Neural progenitor cell (in vitro differentiated cells): ENCODE measurements at regions not wholly inside any gene's neighbourhood (a gene's known extent, or its start where the extent isn't known, plus 50 kb on each side); places are given as distances from the start of the nearest gene placed in this dataset.

Source experiments
- DNase-seq: peaks from one replicate; pipeline ENCODE4 v3.0.0-alpha.2; 2016; ENCODE audit warnings: low spot score
- H2AFZ ChIP-seq: fragments of 200-600 bp; sonication (generic); replicated peaks from 2 replicates; pipeline ENCODE4 v1.6.1; 2016; ENCODE audit warnings: antibody characterized with exemption
- H3F3A ChIP-seq: fragments of 200-600 bp; sonication (generic); 2 replicates; pipeline ENCODE4 v1.6.1; 2016; ENCODE audit warnings: antibody characterized with exemption, low read depth
- H3K27ac ChIP-seq: fragments of 200-600 bp; sonication (generic); 2 replicates; pipeline ENCODE4 v1.5.1; 2016; ENCODE audit warnings: mild to moderate bottlenecking
- H3K27me3 ChIP-seq: fragments of 200-600 bp; sonication (generic); 2 replicates; pipeline ENCODE4 v1.6.1; 2016; ENCODE audit warnings: mild to moderate bottlenecking, moderate library complexity
- H3K36me3 ChIP-seq: fragments of 200-600 bp; sonication (generic); 2 replicates; pipeline ENCODE4 v1.5.1; 2016
- H3K4me1 ChIP-seq: fragments of 200-600 bp; sonication (generic); 2 replicates; pipeline ENCODE4 v1.6.1; 2016; ENCODE audit warnings: mixed run types
- H3K4me2 ChIP-seq: fragments of 200-600 bp; sonication (generic); 2 replicates; pipeline ENCODE4 v1.6.1; 2016
- H3K4me3 ChIP-seq: fragments of 200-600 bp; sonication (generic); 2 replicates; pipeline ENCODE4 v1.5.1; 2016
- H3K79me2 ChIP-seq: fragments of 200-600 bp; sonication (generic); 2 replicates; pipeline ENCODE4 v1.6.1; 2016; ENCODE audit warnings: low read depth
- H3K9ac ChIP-seq: fragments of 200-600 bp; sonication (generic); 2 replicates; pipeline ENCODE4 v1.6.1; 2016
- H3K9me3 ChIP-seq: fragments of 200-600 bp; sonication (generic); 2 replicates; pipeline ENCODE4 v1.5.1; 2016; ENCODE audit warnings: low read depth
- H4K20me1 ChIP-seq: fragments of 200-600 bp; sonication (generic); 2 replicates; pipeline ENCODE4 v1.6.1; 2016; ENCODE audit warnings: low read depth
- H3K27ac Mint-ChIP-seq: 3 replicates; pipeline ENCODE4 v1.8.0; 2021; ENCODE audit warnings: mixed read lengths
- H3K27me3 Mint-ChIP-seq: 2 replicates; pipeline ENCODE4 v1.8.0; 2022; ENCODE audit warnings: low read depth, mild to moderate bottlenecking, inconsistent platforms, moderate library complexity, mixed read lengths; ENCODE audit not compliant: insufficient read depth
- H3K36me3 Mint-ChIP-seq: 3 replicates; pipeline ENCODE4 v1.8.0; 2021; ENCODE audit warnings: mixed read lengths
- H3K4me1 Mint-ChIP-seq: 3 replicates; pipeline ENCODE4 v1.8.0; 2021; ENCODE audit warnings: mixed read lengths
- H3K4me3 Mint-ChIP-seq: 3 replicates; pipeline ENCODE4 v1.8.0; 2021; ENCODE audit warnings: mild to moderate bottlenecking, moderate library complexity, mixed read lengths
- H3K9me3 Mint-ChIP-seq: 3 replicates; pipeline ENCODE4 v1.8.0; 2020; ENCODE audit warnings: mixed read lengths
- EZH2 ChIP-seq: fragments of 200-600 bp; sonication (generic); IDR thresholded peaks from 2 replicates; pipeline ENCODE4 v1.6.1; 2017; ENCODE audit warnings: antibody characterized with exemption, mild to moderate bottlenecking, moderate library complexity
- EZH2phosphoT487 ChIP-seq: fragments of 200-600 bp; sonication (generic); IDR thresholded peaks from 2 replicates; pipeline ENCODE4 v1.6.1; 2017; ENCODE audit warnings: antibody characterized with exemption
- TF ChIP-seq, protein P1 (sequence below): fragments of 200-600 bp; sonication (generic); IDR thresholded peaks from 2 replicates; pipeline ENCODE4 v1.5.1; 2017; ENCODE audit warnings: antibody characterized with exemption, mild to moderate bottlenecking

DNA sequence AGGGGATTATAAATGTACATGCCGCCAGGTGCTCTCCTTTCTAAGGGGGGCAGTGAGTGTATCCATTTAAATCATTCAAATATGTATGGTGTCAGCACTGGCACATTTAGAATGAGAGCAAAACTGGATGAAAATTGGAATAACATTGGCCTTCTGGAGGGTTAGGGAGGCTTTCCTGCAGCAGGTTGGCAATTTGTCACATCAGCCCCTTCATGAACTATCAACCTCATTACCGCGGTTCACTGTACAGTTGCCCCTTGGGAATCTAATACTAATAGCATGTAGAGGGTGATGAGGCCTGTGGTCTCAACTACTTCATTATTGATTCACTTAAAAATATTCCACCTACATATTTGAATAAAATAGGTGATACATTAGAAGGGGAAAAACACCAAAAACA is 117.9 kb downstream of the PDHA2 start:
- Histone ChIP-seq H3K27ac (no peak overlapping the region), H3K4me2 (no peak overlapping the region), H3K4me1 (no peaks in the 10 kb centered on the region), H2AFZ (no peak overlapping the region), H3K36me3 (no peaks in the 10 kb centered on the region), H3K79me2 (no peaks in the 10 kb centered on the region), H3F3A (no peaks in the 10 kb centered on the region), H3K27me3 (no peaks in the 10 kb centered on the region), H3K9me3 (no peaks in the 10 kb centered on the region), H4K20me1 (no peaks in the 10 kb centered on the region), H3K4me3 (no peak overlapping the region), H3K9ac (no peak overlapping the region)
- peaks cover 6% of the 10 kb centered on the region for H3K27me3 Mint-ChIP-seq
- no peak for DNase-seq
- H3K4me1 Mint-ChIP-seq = peaks cover 8% of the 10 kb centered on the region
- H3K9me3 Mint-ChIP-seq = peaks cover 9% of the 10 kb centered on the region
- H3K27ac Mint-ChIP-seq = no peak overlapping the region
- H3K4me3 Mint-ChIP-seq = no peak overlapping the region
- TF ChIP-seq, protein P1, sequence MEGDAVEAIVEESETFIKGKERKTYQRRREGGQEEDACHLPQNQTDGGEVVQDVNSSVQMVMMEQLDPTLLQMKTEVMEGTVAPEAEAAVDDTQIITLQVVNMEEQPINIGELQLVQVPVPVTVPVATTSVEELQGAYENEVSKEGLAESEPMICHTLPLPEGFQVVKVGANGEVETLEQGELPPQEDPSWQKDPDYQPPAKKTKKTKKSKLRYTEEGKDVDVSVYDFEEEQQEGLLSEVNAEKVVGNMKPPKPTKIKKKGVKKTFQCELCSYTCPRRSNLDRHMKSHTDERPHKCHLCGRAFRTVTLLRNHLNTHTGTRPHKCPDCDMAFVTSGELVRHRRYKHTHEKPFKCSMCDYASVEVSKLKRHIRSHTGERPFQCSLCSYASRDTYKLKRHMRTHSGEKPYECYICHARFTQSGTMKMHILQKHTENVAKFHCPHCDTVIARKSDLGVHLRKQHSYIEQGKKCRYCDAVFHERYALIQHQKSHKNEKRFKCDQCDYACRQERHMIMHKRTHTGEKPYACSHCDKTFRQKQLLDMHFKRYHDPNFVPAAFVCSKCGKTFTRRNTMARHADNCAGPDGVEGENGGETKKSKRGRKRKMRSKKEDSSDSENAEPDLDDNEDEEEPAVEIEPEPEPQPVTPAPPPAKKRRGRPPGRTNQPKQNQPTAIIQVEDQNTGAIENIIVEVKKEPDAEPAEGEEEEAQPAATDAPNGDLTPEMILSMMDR = no peak
- TF ChIP-seq EZH2phosphoT487 (no peak), EZH2 (no peak)
- H3K36me3 Mint-ChIP-seq = no peaks in the 10 kb centered on the region

DNA sequence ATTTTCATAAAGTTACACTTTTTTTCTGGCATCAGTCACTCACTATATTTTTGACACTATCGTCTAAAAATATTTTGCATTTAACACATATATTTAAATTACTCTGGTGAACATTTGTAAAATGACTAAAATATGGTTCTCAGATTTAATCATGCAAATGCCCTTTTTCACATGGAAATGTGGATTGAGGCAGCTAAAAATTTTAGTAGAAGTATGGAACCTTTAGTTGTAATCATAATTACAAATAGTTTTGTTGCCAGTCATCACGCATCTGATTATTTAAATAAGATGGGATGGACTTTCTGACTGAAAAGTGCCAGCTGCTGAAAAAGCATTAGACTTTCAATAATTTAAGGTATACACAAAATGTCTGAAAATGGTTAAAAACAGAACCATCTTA is 119.3 kb downstream of the PDHA2 start:
- no peak overlapping the region for H3K4me2 ChIP-seq
- no peak overlapping the region for H3K9ac ChIP-seq
- H3K4me1 ChIP-seq = no peaks in the 10 kb centered on the region
- no peaks in the 10 kb centered on the region for H4K20me1 ChIP-seq
- Mint-ChIP-seq H3K27ac (no peak overlapping the region), H3K4me1 (peaks cover 8% of the 10 kb centered on the region), H3K9me3 (peaks cover under 1% of the 10 kb centered on the region), H3K4me3 (no peak overlapping the region), H3K27me3 (peaks cover 4% of the 10 kb centered on the region), H3K36me3 (no peaks in the 10 kb centered on the region)
- no peaks in the 10 kb centered on the region for H3F3A ChIP-seq
- H3K9me3 ChIP-seq = no peaks in the 10 kb centered on the region
- no peak overlapping the region for H2AFZ ChIP-seq
- H3K4me3 ChIP-seq = no peak overlapping the region
- H3K27ac ChIP-seq = no peak overlapping the region
- no peak for DNase-seq
- no peaks in the 10 kb centered on the region for H3K27me3 ChIP-seq
- TF ChIP-seq EZH2 (no peak), EZH2phosphoT487 (no peak)
- TF ChIP-seq, protein P1 = no peak
- no peaks in the 10 kb centered on the region for H3K36me3 ChIP-seq
- H3K79me2 ChIP-seq = no peaks in the 10 kb centered on the region

DNA sequence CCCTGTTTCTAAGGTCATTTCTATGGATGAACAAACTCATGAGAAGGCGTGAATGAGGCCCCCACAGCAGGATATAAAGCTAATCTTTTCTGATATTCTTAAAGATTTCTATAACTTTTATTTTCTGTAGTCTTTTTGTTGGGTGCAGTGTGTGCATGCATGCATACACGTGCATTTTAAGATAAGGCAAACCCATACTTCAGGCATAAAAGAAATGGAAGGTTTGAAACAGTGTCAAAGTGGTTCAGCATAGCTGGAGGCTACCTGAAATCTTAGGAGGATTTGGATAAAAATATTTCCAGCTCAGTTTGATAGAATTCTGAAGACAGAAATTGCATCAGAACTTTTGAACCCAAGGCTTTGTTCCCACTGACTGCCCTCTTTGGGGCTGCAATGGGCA is 119.7 kb downstream of the PDHA2 start:
- Mint-ChIP-seq H3K4me3 (no peak overlapping the region), H3K36me3 (no peaks in the 10 kb centered on the region), H3K9me3 (no peaks in the 10 kb centered on the region), H3K4me1 (peaks cover 8% of the 10 kb centered on the region), H3K27me3 (peaks cover 2% of the 10 kb centered on the region), H3K27ac (no peak overlapping the region)
- no peak overlapping the region for H2AFZ ChIP-seq
- no peaks in the 10 kb centered on the region for H3K9me3 ChIP-seq
- H3K27ac ChIP-seq = no peak overlapping the region
- H3F3A ChIP-seq = no peaks in the 10 kb centered on the region
- H3K36me3 ChIP-seq = no peaks in the 10 kb centered on the region
- no peaks in the 10 kb centered on the region for H3K79me2 ChIP-seq
- no peak for TF ChIP-seq EZH2
- no peak for TF ChIP-seq EZH2phosphoT487
- TF ChIP-seq, protein P1 = no peak
- H3K4me3 ChIP-seq = no peak overlapping the region
- no peaks in the 10 kb centered on the region for H4K20me1 ChIP-seq
- H3K9ac ChIP-seq = no peak overlapping the region
- H3K4me1 ChIP-seq = no peaks in the 10 kb centered on the region
- no peak for DNase-seq
- H3K27me3 ChIP-seq = no peaks in the 10 kb centered on the region
- H3K4me2 ChIP-seq = no peak overlapping the region

DNA sequence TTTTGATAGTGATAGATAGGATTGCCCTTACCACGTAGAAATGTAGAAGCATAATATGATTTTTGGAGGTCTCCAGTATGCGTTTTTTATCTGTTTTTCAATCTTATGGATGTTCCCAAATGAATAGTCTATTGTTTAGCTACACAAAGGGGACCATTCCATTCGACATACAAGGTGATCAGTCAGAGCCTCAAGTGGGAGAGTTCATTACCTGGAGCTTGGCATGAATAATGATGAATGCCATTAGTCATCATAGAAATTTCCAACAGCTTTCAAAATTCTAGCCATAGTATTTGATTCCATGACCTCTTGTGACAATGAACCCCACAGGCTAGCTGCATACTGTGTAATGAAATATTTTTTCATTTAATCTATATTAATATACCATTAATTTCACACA is 123.6 kb downstream of the PDHA2 start:
- no peaks in the 10 kb centered on the region for H3K36me3 ChIP-seq
- DNase-seq = no peak
- peaks cover 5% of the 10 kb centered on the region for H3K4me1 Mint-ChIP-seq
- no peak overlapping the region for H3K27ac ChIP-seq
- no peak overlapping the region for H3K27ac Mint-ChIP-seq
- H3K4me3 ChIP-seq = no peak overlapping the region
- H3K9me3 ChIP-seq = no peaks in the 10 kb centered on the region
- H3K4me2 ChIP-seq = no peak overlapping the region
- H3K27me3 Mint-ChIP-seq = no peaks in the 10 kb centered on the region
- no peak for TF ChIP-seq EZH2phosphoT487
- TF ChIP-seq EZH2 = no peak
- TF ChIP-seq, protein P1 = no peak
- H2AFZ ChIP-seq = no peak overlapping the region
- H3K4me1 ChIP-seq = no peaks in the 10 kb centered on the region
- H3K4me3 Mint-ChIP-seq = no peak overlapping the region
- no peaks in the 10 kb centered on the region for H4K20me1 ChIP-seq
- H3K9ac ChIP-seq = no peak overlapping the region
- no peaks in the 10 kb centered on the region for H3K27me3 ChIP-seq
- H3F3A ChIP-seq = no peaks in the 10 kb centered on the region
- peaks cover 2% of the 10 kb centered on the region for H3K9me3 Mint-ChIP-seq
- no peaks in the 10 kb centered on the region for H3K79me2 ChIP-seq
- no peaks in the 10 kb centered on the region for H3K36me3 Mint-ChIP-seq
